SHP77 treated with DMSO at 0.1 percent for 48 hours (cell line): ENCODE measurements at regions not wholly inside any gene's neighbourhood (a gene's known extent, or its start where the extent isn't known, plus 50 kb on each side); places are given as distances from the start of the nearest gene placed in this dataset.

Source experiments
- DNase-seq: peaks from one replicate; lab custom pipeline; 2025; lab: John Stamatoyannopoulos, UW

DNA sequence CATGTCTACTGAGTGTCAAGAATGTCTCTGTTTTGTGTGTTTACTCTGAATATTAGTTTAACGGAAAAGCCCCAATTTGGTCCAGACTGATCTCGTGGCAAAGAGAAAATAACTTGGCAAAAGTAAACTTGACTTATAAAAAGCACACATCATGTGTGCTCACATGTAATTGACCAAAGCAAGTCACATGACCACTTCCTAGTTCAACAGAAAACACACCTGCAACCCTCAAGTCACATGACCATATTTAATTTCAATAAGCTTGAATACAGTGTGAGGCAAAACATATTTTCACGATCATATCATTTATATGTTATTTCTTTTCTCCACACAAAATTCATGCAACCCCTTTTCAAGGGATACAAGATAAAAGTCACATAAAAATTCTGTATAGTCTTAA is 662.4 kb downstream of the SLITRK1 start:
- DNase-seq: no peak

DNA sequence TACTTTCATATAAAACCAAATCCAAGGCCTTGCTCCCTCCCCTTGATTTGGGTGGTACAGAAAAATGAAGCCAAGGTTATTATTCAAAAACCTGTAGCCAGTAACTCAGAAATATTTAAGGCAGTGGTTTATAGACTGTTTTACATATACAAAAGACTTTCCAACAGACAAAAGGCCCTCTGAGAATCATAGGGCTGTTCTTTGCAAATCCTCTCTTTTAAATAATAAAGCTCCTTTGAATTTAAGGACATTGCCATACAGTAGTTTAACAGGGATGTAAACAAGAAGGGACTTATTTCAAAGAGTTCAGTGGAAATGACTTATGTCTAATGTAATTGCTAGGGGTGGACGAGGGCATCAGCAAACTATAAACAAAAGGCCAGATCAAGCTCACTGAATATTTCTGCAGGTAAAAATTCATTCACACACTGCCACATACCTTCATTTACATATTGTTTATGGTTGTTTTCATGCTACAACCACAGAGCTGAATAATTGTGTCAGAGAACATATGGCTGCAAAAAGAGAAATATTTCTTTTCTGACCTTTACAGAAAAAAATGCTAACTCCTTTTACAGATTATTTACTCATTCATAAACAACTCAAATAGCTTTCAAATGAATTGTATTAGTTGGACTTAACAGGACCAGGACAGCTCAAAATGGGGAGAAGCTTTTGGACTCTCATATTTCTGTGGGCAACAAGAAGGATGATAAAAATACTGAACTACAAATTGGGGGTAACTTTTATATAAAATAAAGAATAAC is 665.6 kb downstream of the SLITRK1 start:
- DNase-seq: no peak

DNA sequence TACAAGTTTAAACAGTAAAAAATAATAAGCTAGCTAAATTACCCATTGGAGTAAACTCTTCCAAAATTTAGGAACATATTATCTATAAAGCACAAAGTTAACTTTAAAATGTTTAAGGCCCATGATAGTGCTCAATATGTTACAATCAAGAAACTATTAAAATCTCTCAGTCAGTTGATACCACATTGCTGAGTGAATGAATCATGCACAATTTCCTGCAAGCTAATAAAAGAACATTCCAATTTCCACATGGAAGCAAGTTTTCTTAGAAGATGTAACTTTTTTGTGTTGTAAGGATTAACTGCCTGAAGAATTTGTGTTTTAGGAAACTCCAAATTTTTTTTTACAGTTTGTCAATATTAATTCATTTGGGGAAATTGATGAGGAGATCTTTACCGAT is 666.6 kb downstream of the SLITRK1 start:
- DNase-seq: no peak

- no peak for DNase-seq
Observed at GRCh38 chr13:83214452-83214851, 667.8 kb downstream of the SLITRK1 start.

GRCh38 chr13:83211301-83211700 is 671.0 kb downstream of the SLITRK1 start:
- DNase-seq: no peak

- no peak for DNase-seq
Observed at GRCh38 chr13:83204886-83205285, 677.4 kb downstream of the SLITRK1 start.

DNA sequence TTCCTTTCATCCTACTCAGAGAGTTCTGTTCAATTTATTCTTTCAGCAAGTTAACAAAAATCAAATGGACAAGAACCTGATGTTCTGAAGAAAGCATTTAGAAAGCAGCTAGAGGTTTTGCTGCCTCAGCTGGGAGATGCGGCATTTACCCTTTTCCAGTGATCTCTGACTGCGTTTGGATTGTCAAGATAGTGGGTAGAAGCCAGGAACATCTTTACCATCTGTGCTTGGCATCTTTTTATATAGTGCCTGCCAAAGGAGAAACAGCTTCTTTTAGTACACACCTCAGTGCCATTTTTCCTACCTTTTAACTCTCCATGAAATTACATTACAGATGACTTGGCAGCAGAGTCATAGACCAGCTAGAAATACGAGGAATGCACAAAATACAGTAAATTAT is 680.8 kb downstream of the SLITRK1 start:
- DNase-seq: no peak

GRCh38 chr13:83197316-83197715 is 685.0 kb downstream of the SLITRK1 start:
- no peak for DNase-seq

GRCh38 chr13:83190020-83190419 is 692.3 kb downstream of the SLITRK1 start:
- DNase-seq: no peak

- DNase-seq: no peak
Observed at GRCh38 chr13:83184819-83185218, 697.5 kb downstream of the SLITRK1 start.

DNA sequence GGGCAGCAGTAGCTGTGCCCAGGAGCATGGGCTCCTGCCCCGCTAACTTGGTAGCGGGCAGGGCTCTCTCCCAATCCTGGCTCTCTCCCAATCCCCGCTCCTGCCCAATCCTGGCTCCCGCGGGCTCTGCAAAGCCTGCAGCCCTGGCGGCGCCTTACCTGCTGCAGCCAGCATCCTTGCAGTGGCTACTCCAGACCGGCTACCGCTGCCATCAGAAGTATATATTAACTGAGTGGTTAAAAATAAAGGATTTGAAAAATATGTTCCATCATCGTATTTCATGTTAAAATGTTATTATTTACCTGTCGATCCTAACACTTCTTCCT is 698.2 kb downstream of the SLITRK1 start:
- no peak for DNase-seq

DNA sequence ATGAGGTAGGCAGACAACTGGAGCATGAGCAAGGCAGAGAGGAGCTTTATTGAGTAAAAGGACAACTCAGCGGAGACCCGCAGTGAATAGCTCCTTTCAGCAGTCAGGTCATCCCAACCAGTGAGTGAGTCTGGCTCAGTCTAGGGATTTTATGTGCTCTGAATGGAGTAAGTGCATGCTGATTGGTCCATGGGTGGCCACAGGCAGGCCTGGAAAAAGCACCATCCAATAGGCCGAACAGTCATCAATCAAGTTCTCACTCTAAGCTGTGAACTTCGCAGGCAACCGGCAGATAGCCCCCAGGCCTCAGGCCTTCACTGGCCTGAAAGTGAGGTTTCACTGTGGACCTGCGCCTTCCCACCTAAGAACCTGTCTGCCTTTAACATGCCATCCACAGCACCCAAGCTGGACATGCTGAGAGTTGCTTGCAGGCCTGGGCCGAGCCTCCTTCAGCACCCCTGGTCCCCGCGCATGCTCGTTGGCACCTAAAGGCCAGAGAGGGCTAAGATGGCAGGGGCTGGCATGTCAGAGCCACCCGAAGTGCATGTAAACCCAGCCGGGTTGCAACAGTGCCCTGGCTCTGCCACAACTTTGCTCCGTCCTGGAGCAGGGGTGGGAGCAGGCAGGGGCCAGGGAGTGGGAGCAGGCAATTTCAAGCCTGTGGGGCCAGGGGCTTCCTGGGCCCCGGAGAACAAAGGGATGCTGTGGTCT is 698.7 kb downstream of the SLITRK1 start:
- no peak for DNase-seq

DNA sequence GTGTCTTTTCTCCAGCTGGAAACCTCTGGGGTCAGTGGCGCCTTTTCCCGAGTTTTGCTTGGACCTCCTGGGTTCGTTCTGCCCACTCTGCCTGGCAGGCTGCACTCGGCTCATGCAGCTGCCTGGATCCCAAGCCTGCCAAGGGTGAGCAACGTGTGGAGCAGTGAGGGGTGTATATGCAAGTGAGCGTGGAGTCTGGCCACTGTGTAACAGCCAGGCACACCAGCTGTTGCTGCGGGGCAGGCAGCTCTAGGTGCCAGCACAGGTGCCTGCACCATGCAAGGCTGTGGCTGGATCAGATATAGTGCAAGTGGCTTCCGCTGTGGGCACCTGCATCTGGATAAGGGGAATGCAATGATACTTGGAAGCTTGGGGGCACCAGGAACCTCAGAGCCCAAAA is 699.4 kb downstream of the SLITRK1 start:
- DNase-seq: no peak

DNA sequence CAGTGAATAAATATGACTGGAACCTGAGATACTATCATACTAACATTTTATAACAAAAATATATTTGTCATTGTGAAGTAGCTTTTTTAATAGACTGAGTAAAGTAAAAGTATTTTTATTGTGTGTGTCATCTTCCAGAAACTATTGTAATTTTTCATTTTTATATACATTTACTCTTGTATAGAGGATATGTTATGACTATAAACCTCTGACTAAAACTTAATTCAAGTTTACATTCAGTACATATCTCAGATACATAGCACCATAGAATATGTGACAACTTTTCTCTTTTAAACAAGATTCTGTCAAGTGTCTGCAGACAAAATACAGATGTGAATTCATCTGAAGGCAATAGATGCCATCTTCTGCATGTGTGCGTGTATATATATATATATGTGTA is 704.3 kb downstream of the SLITRK1 start:
- DNase-seq: no peak

DNA sequence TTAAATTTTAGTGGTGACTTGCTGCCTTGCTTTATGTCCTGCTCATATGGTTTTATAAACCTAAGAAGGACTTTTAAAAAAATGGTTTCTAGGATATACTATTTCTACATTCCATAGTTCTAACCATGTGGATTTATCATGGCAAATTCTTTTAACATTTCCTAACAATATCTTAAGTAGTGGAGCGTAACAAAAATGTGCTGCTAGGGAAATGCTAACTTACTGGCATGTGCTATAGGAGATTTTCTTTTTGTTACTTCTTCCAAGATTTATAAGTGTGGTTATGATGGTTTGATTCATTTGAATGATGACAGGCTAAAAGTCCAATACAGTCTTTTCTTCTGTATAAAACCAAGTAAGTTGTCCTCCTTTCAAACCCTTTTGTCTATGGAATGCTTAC is 713.7 kb downstream of the SLITRK1 start:
- no peak for DNase-seq

DNA sequence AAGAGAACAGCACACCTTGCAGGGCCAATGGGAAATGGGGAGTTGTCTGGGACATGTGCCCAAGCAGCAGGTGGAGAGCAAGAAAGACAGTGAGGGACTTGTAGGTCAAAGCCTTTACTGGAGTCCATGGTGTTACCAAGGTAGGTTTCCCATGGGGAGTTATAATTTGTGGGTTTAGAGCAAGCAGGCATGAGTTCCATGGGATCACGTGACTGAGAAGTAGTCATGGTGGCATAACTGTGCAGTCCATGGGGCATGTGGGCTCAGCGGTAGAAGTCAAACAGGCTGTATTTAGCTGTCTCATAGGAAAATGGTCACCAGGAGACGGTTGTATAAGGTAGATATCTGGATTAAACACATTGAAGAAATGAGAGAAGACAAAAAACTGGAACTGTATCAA is 715.1 kb downstream of the SLITRK1 start:
- no peak for DNase-seq

DNA sequence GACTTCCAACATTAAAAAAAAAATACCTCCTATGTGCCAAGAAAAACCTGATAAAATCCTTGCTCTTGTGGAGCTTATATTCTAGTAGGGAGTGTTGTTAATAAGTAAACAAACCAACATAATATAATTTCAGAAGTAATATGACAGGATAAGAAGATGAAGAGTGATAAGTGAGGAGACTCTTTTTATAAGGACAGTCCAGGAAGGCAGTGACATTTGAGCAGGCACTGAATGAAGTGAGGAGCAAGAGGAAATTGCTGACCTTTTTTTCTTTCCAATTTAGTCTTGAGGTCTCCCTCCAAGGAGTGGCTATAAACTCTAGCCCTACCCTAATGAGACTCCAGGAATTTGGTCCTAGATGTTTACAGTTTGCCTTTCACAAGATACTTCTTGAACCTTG is 715.7 kb downstream of the SLITRK1 start:
- no peak for DNase-seq

DNA sequence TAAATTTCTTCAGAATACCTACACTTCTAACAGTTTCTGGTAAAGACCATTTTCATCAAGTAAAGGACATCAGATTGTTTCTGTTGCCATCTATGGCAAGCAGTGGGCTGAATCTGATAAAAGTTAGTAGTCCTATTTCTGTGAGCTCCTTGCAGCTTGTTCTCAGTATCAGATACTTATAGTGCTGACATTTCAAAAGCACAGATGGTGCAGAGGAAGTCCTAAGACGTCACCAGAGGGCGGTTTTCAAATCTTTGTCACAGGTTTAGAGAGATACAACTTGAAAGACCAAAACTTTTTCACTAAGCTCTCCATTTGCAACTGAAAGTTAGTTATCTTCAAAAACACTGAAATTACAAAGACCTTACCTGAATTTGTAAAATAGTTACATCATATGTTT is 719.8 kb downstream of the SLITRK1 start:
- no peak for DNase-seq

- peak; percentile 50 for DNase-seq
Observed at GRCh38 chr13:83153848-83154247, 728.4 kb downstream of the SLITRK1 start.

GRCh38 chr13:83151308-83151660 is 731.0 kb downstream of the SLITRK1 start:
- DNase-seq: no peak

DNA sequence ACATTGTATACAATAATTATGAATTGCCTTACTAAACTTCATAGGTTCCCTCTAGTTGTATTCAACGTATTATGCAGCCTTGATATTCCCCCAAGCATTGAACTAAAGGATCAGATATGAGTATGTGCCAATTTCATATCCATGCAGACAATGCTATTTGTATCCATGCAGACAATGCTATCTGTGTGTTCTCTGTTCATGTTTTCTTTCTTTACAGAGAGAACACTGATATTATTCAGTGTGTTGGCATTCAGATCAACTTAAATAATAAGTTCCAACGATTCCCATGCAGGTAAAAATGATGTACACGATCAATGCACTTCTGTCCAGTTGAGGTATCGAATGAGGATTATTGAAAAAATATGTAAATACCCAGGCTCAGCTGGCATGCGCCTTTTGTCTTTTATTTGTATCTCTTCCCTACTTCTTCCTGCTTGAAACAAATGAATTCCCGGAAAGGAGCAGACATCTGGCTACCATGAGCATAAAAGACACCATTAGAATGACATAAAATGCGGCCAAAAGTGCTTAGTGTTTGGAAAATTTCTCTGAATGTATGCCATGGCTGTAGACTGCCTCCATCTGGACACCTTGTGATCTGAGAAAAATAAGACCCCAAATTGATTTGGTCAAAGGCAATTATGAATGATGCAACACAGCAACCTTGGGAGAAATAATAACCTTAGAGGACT is 731.5 kb downstream of the SLITRK1 start:
- no peak for DNase-seq

DNA sequence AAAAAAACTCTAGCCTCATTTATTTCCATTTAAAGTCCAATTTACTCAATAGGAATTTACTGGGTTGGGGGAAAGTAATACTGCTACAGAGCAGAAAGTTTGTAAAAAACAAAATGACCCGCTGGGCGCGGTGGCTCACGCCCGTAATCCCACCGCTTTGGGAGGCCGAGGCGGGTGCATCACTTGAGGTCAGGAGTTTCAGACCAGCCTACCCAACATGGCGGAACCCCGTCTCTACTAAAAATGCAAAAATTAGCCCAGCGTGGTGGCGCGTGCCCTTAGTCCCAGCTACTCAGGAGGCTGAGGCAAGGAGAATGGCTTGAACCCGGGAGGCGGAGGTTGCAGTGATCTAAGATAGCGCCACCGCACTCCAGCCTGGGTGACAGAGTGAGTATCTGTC is 745.6 kb downstream of the SLITRK1 start:
- no peak for DNase-seq

- no peak for DNase-seq
Observed at GRCh38 chr13:83125791-83126190, 756.5 kb downstream of the SLITRK1 start.
